ENCODE measurements at regions not wholly inside any gene's neighbourhood (a gene's known extent, or its start where the extent isn't known, plus 50 kb on each side); places are given as distances from the start of the nearest gene placed in this dataset.

GRCh38 chr10:2118201-2118600, 380.9 kb upstream of the ADARB2 start:
- no peak for TF ChIP-seq POLR2AphosphoS5 (IDR thresholded peaks at IDR 0.05)
- no peak for TF ChIP-seq CTCF (IDR thresholded peaks at IDR 0.05)
- no peak for TF ChIP-seq POLR2A (IDR thresholded peaks at IDR 0.05)

All from sigmoid colon (tissue), 4 donors.